Transverse colon (tissue), 4 donors: ENCODE measurements at regions not wholly inside any gene's neighbourhood (a gene's known extent, or its start where the extent isn't known, plus 50 kb on each side); places are given as distances from the start of the nearest gene placed in this dataset.

Experiments used
- DNase-seq: peaks from one replicate; pipeline ENCODE4 v3.0.0-alpha.2; 2019
- H3K27ac ChIP-seq, 4 donors: fragments of 200-600 bp; sonication (generic); 2 replicates each; pipeline ENCODE4 v1.5.1; 2016 to 2018; ENCODE audit warnings: inconsistent platforms in 4 of 4
- H3K27me3 ChIP-seq: fragments of 200-600 bp; sonication (generic); 2 replicates; pipeline ENCODE4 v1.5.1; 2017; ENCODE audit warnings: inconsistent platforms
- H3K36me3 ChIP-seq, 4 donors: fragments of 200-600 bp; sonication (generic); 2 replicates each; pipeline ENCODE4 v1.5.1; 2017 to 2019; ENCODE audit warnings: inconsistent platforms in 4 of 4
- H3K4me1 ChIP-seq, 4 donors: fragments of 200-600 bp; sonication (generic); 2 replicates each; pipeline ENCODE4 v1.5.1; 2017 to 2020; ENCODE audit warnings: inconsistent platforms in 4 of 4
- H3K4me3 ChIP-seq, 4 donors: fragments of 200-600 bp; sonication (generic); 1 replicate in 1 of 4; 2 replicates in 3 of 4; pipeline versions ENCODE4 v1.5.1 to v1.6.1; 2017 to 2019; ENCODE audit warnings: inconsistent platforms in 4 of 4
- H3K9me3 ChIP-seq, 2 donors: fragments of 200-600 bp; sonication (generic); 2 replicates each; pipeline ENCODE4 v1.5.1; 2017 to 2019; ENCODE audit warnings: inconsistent platforms in 2 of 2
- EP300 ChIP-seq: sonication (generic); formaldehyde crosslinking; IDR thresholded peaks from one replicate; pipeline ENCODE4 v1.6.1; 2017; ENCODE audit warnings: antibody characterized with exemption, low read depth
- POLR2A ChIP-seq: fragments of 450-650 bp; IDR thresholded peaks from one replicate; pipeline ENCODE4 v1.6.1; 2016; ENCODE audit warnings: antibody characterized with exemption, mild to moderate bottlenecking, moderate library complexity
- POLR2AphosphoS5 ChIP-seq, 3 donors: sonication (generic); formaldehyde crosslinking; IDR thresholded peaks; one replicate each; pipeline ENCODE4 v1.6.1; 2016; ENCODE audit warnings: antibody characterized with exemption in 3 of 3
- WGBS, 2 donors: methylation state at CpG; one replicate each; pipeline ENCODE4 v1.1.5; 2018; ENCODE audit warnings: low coverage in 1 of 2; 5-methylcytosine and 5-hydroxymethylcytosine counted together
- in situ Hi-C, 4 donors: fragments of 200-750 bp; cut with MboI; loops; one replicate each; pipeline versions ENCODE4 v1.15.0 to v1.15.1; 2017; ENCODE audit warnings: low sequenced_read_pairs in 3 of 4, low pct_ligation_motif_present in 1 of 4, low pct_unique_long_range_greater_than_20kb in 1 of 4
- intact Hi-C: fragments of 100-400 bp; cut with DNase I; formaldehyde crosslinking; loops from one replicate; pipeline ENCODE4 v1.15.1; 2023; ENCODE audit warnings: low total_unique reads
- TF ChIP-seq, protein P1 (sequence below), 5 experiments: fragments of 200-600 bp in 3 of 5; fragments of 450-650 bp in 2 of 5; sonication (generic) in 3 of 5; IDR thresholded peaks; 1 replicate in 2 of 5; 2 replicates in 3 of 5; pipeline ENCODE4 v1.5.1; 2016 to 2017; ENCODE audit warnings: antibody characterized with exemption in 5 of 5, inconsistent platforms in 3 of 5, mild to moderate bottlenecking in 2 of 5, moderate library complexity in 1 of 5

DNA sequence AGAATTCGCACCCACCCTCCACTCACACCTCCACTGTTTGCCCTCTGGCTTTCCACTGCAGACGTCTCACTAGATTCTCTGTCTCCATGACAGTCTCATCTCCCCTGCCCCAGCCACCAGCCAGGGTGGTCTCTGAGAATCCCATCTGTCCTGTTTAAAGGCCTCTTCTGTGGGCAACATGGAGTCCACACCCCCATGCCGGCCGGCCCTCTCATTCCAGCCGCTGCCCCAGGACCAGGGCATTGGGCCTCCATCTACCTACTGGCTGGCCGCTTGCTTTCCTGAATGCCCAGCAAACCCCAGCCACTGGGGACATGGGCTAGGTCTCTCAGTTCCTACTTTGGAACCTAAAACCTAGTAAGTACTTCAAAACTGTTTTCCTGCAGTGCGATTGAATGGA, 65.6 kb upstream of the RUFY1 start:
- Histone ChIP-seq H3K4me1 (no peaks in the 10 kb centered on the region), H3K4me3 (no peak overlapping the region), H3K27me3 (no peaks in the 10 kb centered on the region), H3K27ac (no peak overlapping the region), H3K9me3 (no peaks in the 10 kb centered on the region), H3K36me3 (no peaks in the 10 kb centered on the region)
- in situ Hi-C loops, result loop anchor here in 1 of 4 donors (10.0 kb wide), 1 partner anchor 310 kb away; no protein-coding TSS in a partner anchor
- no peak for DNase-seq
- TF ChIP-seq POLR2AphosphoS5 (IDR thresholded peaks at IDR 0.05) (no peak), POLR2A (no peak), EP300 (no peak)
- intact Hi-C loops, result no loop called here
- WGBS, 2 donors, result 91 to 100% methylated on average over 4 to 7 of the region's 7 CpGs

DNA sequence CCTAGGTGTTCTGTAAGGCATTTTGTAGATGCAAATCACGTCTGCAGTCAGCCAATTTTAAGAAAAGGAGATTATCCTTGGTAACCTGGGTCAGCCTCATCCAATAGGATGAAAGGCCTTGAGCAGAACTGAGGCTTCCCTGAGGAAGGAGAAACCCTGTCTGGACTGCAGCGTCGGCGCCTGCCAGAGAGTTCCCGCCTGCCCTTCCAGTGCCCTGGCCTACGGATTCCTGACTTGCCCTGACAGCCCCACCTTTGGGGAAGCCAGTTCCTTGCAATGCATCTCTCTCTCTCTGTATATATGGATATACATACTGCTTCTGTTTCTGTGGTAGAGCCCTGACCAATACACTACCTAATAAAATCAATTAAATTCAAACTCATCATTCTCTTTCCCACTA, 66.2 kb upstream of the RUFY1 start:
- WGBS, 2 donors, result 86% methylated on average over 6 of the region's 6 CpGs; no CpG with 5 or more reads in 1 of the 2 donors
- Histone ChIP-seq H3K4me1 (no peaks in the 10 kb centered on the region), H3K36me3 (no peaks in the 10 kb centered on the region), H3K27ac (no peak overlapping the region), H3K27me3 (no peaks in the 10 kb centered on the region), H3K9me3 (no peaks in the 10 kb centered on the region), H3K4me3 (no peak overlapping the region)
- in situ Hi-C loops, result loop anchor here in 1 of 4 donors (10.0 kb wide), 1 partner anchor 309 kb away; no protein-coding TSS in a partner anchor
- intact Hi-C loops, result no loop called here
- TF ChIP-seq, protein P1, sequence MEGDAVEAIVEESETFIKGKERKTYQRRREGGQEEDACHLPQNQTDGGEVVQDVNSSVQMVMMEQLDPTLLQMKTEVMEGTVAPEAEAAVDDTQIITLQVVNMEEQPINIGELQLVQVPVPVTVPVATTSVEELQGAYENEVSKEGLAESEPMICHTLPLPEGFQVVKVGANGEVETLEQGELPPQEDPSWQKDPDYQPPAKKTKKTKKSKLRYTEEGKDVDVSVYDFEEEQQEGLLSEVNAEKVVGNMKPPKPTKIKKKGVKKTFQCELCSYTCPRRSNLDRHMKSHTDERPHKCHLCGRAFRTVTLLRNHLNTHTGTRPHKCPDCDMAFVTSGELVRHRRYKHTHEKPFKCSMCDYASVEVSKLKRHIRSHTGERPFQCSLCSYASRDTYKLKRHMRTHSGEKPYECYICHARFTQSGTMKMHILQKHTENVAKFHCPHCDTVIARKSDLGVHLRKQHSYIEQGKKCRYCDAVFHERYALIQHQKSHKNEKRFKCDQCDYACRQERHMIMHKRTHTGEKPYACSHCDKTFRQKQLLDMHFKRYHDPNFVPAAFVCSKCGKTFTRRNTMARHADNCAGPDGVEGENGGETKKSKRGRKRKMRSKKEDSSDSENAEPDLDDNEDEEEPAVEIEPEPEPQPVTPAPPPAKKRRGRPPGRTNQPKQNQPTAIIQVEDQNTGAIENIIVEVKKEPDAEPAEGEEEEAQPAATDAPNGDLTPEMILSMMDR (IDR thresholded peaks at IDR 0.05), result no peak
- TF ChIP-seq POLR2AphosphoS5 (IDR thresholded peaks at IDR 0.05) (no peak), POLR2A (no peak), EP300 (no peak)
- no peak for DNase-seq

DNA sequence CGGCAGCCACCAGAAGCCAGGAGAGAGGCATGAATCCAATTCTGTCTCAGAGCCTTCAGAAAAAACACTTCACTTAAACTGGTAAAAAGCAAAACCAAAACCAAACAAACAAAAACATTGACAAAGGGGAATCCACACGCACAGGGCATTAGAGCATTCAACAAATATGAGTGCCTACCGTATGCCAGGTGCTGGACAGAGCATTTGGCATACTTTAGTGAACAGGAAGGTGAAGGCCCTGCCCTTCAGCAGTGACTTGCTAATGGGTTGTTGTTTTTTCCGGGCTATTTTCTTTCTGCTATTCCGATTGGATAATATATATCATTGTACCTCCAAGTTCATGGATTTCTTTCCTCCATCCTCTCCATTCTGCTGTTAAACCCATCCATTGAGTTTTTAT, 71.7 kb upstream of the RUFY1 start:
- in situ Hi-C loops (no loop called here), intact Hi-C loops (no loop called here)
- TF ChIP-seq POLR2A, result no peak
- TF ChIP-seq POLR2AphosphoS5 (IDR thresholded peaks at IDR 0.05), result no peak
- TF ChIP-seq, protein P1 (IDR thresholded peaks at IDR 0.05), result no peak
- TF ChIP-seq EP300, result no peak
- Histone ChIP-seq H3K27me3 (no peaks in the 10 kb centered on the region), H3K27ac (no peak overlapping the region), H3K4me3 (no peak overlapping the region), H3K36me3 (no peaks in the 10 kb centered on the region), H3K4me1 (no peaks in the 10 kb centered on the region), H3K9me3 (no peaks in the 10 kb centered on the region)
- no peak for DNase-seq
- 83 to 84% methylated on average over 5 of the region's 5 CpGs for WGBS, 2 donors

DNA sequence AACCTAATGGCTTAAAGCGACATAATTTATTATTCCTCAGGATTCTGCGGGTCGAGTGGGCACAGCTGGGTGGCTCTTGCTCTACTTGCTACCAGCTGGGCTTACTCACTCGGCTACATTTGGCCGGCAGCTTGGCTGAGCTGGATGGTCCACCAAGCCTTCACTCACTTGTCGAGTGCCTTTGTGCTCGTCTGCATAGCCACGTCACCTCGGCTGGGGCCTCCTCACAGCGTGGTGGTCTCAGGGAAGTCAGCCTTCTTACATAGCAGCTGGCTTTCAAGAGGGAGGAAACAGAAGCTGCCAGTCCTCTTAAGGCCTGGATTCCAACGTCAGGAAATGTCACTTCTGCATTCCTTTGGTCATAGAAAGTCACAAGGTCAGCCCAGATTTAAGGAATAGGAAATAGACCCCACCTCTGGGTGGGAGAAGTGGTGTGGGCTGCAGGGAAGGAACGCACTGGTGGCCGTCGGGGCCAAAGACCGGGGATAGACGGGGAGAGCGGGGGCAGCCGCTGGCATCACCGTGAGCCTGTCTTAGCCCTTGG, 75.1 kb upstream of the RUFY1 start:
- intact Hi-C loops, result no loop called here
- in situ Hi-C loops, result no loop called here
- 58 to 67% methylated on average over 1 to 19 of the region's 19 CpGs for WGBS, 2 donors
- Histone ChIP-seq H3K4me3 (no peak overlapping the region), H3K9me3 (no peaks in the 10 kb centered on the region), H3K27me3 (no peaks in the 10 kb centered on the region), H3K27ac (no peak overlapping the region), H3K36me3 (no peaks in the 10 kb centered on the region), H3K4me1 (no peaks in the 10 kb centered on the region)
- DNase-seq, result no peak
- TF ChIP-seq, protein P1 (IDR thresholded peaks at IDR 0.05), result no peak
- no peak for TF ChIP-seq EP300
- no peak for TF ChIP-seq POLR2AphosphoS5 (IDR thresholded peaks at IDR 0.05)
- TF ChIP-seq POLR2A, result no peak

DNA sequence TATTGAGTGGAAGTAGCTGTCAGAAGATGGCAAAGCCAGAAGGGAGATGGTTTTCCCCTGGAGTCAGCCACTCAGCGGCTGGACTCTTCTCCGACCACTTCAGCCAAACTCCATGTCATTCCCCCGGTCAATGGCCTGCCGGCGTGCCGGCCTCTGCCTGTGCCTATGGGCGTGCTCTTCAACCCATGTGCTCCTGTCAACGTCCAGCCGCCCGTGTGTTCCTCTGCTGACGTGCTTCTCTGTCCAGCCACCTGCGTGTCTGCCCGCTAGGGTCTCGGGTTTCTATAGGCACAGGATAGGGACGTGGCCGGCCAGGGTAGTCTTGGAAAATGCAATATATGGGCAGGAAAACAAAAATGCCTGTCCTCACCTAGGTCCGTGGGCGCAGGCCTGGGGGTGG, 77.7 kb upstream of the RUFY1 start:
- H3K27ac ChIP-seq, result no peak overlapping the region
- DNase-seq, result no peak
- H3K36me3 ChIP-seq, result no peaks in the 10 kb centered on the region
- H3K9me3 ChIP-seq, result no peaks in the 10 kb centered on the region
- no peak overlapping the region for H3K4me3 ChIP-seq
- intact Hi-C loops (no loop called here), in situ Hi-C loops (no loop called here)
- H3K27me3 ChIP-seq, result no peaks in the 10 kb centered on the region
- H3K4me1 ChIP-seq, result no peaks in the 10 kb centered on the region
- TF ChIP-seq EP300, result no peak
- TF ChIP-seq POLR2A, result no peak
- TF ChIP-seq, protein P1 (IDR thresholded peaks at IDR 0.05), result no peak
- no peak for TF ChIP-seq POLR2AphosphoS5 (IDR thresholded peaks at IDR 0.05)
- WGBS, 2 donors, result 81% methylated on average over 2 to 18 of the region's 18 CpGs
